Duodenal mucosa (tissue), 2 donors: ENCODE measurements at regions not wholly inside any gene's neighbourhood (a gene's known extent, or its start where the extent isn't known, plus 50 kb on each side); places are given as distances from the start of the nearest gene placed in this dataset.

Experiments used
- H3K27ac ChIP-seq: one replicate; pipeline ENCODE4 v1.7.0; 2013; ENCODE audit warnings: low read depth, low read length
- H3K27me3 ChIP-seq, 2 donors: one replicate each; pipeline ENCODE4 v1.7.0; 2013; ENCODE audit warnings: low read length in 2 of 2, control low read depth in 1 of 2; ENCODE audit not compliant: insufficient read depth in 2 of 2, control insufficient read depth in 1 of 2
- H3K36me3 ChIP-seq, 2 donors: one replicate each; pipeline ENCODE4 v1.7.0; 2013; ENCODE audit warnings: low read length in 2 of 2, control low read depth in 1 of 2; ENCODE audit not compliant: insufficient read depth in 2 of 2, control insufficient read depth in 1 of 2
- H3K4me1 ChIP-seq, 2 donors: one replicate each; pipeline ENCODE4 v1.7.0; 2013; ENCODE audit warnings: low read length in 2 of 2, control low read depth in 1 of 2; ENCODE audit not compliant: insufficient read depth in 2 of 2, control insufficient read depth in 1 of 2
- H3K4me3 ChIP-seq, 2 donors: one replicate each; pipeline ENCODE4 v1.7.0; 2013; ENCODE audit warnings: low read length in 2 of 2, low read depth in 1 of 2
- H3K9ac ChIP-seq, 2 donors: one replicate each; pipeline ENCODE4 v1.7.0; 2013; ENCODE audit warnings: low read length in 2 of 2, low read depth in 1 of 2
- H3K9me3 ChIP-seq, 2 donors: one replicate each; pipeline ENCODE4 v1.7.0; 2013; ENCODE audit warnings: low read length in 2 of 2, control low read depth in 1 of 2; ENCODE audit not compliant: control insufficient read depth in 1 of 2

DNA sequence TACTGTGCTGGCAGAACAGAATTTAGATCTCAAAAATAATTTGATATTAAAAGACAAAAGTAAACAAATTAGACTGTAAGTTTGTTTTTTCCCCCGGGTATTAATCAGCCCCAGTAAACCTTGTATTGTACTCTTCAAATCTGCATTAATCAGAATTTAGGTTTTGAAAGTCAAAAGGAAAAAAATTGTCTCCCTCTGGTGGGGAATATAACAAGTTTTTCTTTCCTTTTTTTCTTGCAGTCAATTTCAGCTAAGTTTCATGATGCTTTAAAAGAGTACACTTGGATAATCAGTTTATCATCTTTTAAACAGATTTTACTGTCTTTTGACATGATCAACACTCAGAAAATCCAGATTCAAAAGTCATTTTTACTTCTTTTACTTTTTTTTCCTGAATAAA lies 134.5 kb upstream of the PKN2 start:
- Histone ChIP-seq H3K9ac (no peak overlapping the region), H3K4me3 (no peak overlapping the region), H3K27ac (no peak overlapping the region), H3K4me1 (no peaks in the 10 kb centered on the region), H3K9me3 (no peaks in the 10 kb centered on the region), H3K27me3 (no peaks in the 10 kb centered on the region), H3K36me3 (no peaks in the 10 kb centered on the region)

DNA sequence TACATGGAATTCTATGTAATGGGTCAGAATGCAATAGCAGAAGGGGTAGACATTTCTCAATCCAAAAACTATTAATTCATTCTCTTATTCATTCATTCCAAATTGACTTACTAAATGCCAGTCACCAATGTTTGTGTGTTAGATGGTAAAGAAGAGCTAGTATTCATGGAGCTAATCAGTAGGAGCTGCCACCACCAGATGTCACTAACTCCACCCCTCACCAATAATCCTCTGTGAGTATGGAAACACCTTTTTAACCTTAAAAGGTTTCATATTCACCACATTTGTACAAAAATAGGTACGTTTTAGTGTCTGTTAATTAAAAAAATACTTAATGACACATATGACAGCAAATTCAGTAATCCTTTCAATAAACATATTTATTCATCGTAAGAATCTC lies 131.8 kb upstream of the PKN2 start:
- H3K36me3 ChIP-seq = no peaks in the 10 kb centered on the region
- H3K4me3 ChIP-seq = no peak overlapping the region
- no peaks in the 10 kb centered on the region for H3K4me1 ChIP-seq
- no peaks in the 10 kb centered on the region for H3K9me3 ChIP-seq
- no peaks in the 10 kb centered on the region for H3K27me3 ChIP-seq
- H3K27ac ChIP-seq = no peak overlapping the region
- H3K9ac ChIP-seq = no peak overlapping the region

DNA sequence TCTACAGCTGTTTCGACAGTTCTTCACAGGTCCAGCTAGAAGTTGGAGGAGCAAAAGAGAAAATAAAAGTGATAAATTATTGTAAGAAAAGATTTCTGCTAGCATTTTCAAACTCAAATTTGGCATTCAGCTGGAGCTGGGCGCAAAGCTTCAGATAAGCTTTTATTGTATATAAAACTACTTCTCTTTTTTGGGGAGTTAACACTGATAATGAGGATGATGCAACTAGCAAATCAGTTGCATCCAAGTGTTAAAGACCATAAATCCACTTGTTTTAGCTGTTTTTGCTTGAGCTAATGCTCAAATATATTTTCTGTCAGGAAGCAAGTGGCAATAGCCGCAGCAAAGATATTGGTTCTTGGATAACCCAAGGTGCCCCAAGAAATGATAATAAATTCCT lies 127.1 kb upstream of the PKN2 start:
- H3K4me1 ChIP-seq = no peaks in the 10 kb centered on the region
- H3K27ac ChIP-seq = no peak overlapping the region
- H3K36me3 ChIP-seq = no peaks in the 10 kb centered on the region
- no peaks in the 10 kb centered on the region for H3K9me3 ChIP-seq
- H3K9ac ChIP-seq = no peak overlapping the region
- H3K4me3 ChIP-seq = no peak overlapping the region
- no peaks in the 10 kb centered on the region for H3K27me3 ChIP-seq

DNA sequence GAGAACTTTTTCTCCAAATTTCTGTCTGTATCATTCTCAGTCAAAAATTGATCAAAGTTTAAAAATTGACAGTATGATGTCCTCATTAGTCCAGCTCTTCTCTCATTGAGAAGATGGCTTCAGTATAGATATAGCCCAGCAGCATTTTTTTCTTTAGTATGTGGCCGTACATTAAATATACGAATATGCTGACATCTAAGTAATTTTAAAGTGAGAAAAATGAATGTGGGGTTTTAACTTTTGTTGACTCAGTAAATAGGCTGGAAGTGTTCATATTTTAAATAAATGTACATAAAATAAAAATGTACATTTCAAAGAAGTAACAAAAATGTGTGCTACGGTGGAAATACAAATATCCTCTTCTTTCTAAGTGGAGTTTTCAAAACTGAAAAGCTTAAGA lies 123.5 kb upstream of the PKN2 start:
- no peak overlapping the region for H3K9ac ChIP-seq
- H3K4me3 ChIP-seq = no peak overlapping the region
- H3K4me1 ChIP-seq = no peaks in the 10 kb centered on the region
- H3K27me3 ChIP-seq = no peaks in the 10 kb centered on the region
- no peak overlapping the region for H3K27ac ChIP-seq
- H3K9me3 ChIP-seq = no peaks in the 10 kb centered on the region
- H3K36me3 ChIP-seq = no peaks in the 10 kb centered on the region

DNA sequence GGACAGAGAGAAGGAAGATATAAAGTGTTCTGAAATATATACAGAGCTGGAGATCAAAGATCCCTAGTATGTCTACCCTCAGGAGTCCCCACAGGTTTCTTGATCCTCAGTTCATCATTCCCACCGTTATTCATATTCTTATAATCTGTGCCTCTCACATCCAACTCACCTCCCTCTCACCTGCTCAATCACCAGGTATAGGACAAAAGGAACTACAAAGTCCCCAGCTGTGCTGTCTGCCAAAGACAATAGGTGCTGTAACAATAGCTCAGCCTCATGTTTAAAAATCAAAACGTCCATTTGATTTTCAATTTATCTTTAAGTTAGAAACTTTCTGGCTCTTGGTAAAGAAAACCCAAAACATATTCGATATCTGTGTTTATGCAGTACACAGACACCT lies 121.1 kb upstream of the PKN2 start:
- no peaks in the 10 kb centered on the region for H3K27me3 ChIP-seq
- no peak overlapping the region for H3K4me3 ChIP-seq
- H3K4me1 ChIP-seq = no peaks in the 10 kb centered on the region
- no peak overlapping the region for H3K27ac ChIP-seq
- H3K9me3 ChIP-seq = no peaks in the 10 kb centered on the region
- no peaks in the 10 kb centered on the region for H3K36me3 ChIP-seq
- H3K9ac ChIP-seq = no peak overlapping the region

DNA sequence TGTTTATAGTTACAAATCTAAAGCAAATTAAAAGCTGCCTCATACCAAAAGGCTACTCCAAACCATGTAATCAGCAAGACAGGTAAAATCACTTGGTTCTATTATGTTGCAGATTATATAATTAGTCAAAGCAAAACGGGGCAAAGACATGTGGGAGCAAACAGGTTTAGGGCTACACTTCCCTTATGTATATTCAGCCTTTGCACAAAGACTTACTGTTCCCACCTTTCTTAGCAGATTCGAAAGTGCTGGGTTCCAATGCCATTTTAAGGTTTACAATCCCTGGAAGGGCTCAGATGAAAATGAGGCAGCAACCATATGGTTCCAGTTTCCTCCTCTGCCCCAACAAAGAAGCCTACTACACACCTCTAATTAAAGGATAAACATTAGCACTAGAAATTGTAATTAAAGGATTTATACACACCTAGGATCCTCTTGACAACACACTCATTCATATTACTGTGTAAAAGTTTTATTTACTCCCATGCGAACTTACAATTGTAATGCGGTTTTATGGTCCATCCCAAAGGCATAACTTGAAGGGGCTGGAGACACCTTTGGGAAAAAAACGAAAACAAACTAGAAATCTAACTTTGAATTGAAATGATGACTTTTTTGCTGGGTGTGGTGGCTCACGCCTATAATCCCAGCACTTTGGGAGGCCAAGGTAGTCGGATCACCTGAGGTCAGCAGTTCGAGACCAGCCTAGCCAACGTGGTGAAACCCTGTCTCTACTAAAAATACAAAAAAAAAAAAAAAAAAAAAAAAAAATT lies 117.3 kb upstream of the PKN2 start:
- H3K27ac ChIP-seq = no peak overlapping the region
- no peak overlapping the region for H3K4me3 ChIP-seq
- H3K4me1 ChIP-seq = no peaks in the 10 kb centered on the region
- no peaks in the 10 kb centered on the region for H3K9me3 ChIP-seq
- no peak overlapping the region for H3K9ac ChIP-seq
- H3K27me3 ChIP-seq = no peaks in the 10 kb centered on the region
- H3K36me3 ChIP-seq = no peaks in the 10 kb centered on the region

DNA sequence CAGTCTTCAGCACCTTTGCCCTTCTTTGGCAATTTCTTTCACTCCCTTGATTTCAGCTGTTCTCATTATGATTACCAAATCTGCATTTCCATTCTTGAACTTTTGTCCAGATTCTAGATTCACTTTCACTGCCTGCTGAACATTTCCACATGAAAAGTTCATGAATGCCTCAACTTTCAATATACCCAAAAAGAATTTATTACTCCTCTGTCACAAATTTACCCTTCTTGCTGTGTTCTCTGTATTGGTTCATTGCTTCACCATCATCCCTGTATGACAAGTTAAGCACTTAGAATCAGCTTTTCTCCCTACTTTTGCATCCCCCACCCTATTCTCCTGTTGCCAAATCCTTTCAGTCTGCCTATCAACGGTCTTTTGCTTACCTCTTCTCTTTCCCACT lies 112.6 kb upstream of the PKN2 start:
- no peak overlapping the region for H3K4me3 ChIP-seq
- H3K4me1 ChIP-seq = no peaks in the 10 kb centered on the region
- H3K36me3 ChIP-seq = no peaks in the 10 kb centered on the region
- no peak overlapping the region for H3K27ac ChIP-seq
- no peaks in the 10 kb centered on the region for H3K9me3 ChIP-seq
- H3K9ac ChIP-seq = no peak overlapping the region
- H3K27me3 ChIP-seq = no peaks in the 10 kb centered on the region

DNA sequence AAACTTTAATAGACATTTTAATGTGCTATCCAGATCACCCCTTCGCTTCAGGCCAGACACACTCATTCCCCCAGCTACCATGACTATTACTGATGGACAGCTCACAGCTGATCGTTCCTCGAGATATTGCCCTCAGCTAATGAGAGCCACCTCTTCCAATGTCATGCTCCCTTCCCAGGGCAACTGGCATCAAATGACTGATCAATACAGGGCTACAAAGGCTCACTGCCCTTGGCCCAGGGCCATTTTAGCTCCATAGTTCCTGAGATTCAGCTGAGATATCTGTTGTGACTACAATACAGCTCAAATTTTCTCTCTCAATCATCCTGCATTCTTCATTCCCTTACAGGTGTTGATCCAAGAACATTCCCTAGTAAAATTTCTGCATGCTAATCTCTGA lies 104.5 kb upstream of the PKN2 start:
- Histone ChIP-seq H3K27me3 (no peaks in the 10 kb centered on the region), H3K36me3 (no peaks in the 10 kb centered on the region), H3K9ac (no peak overlapping the region), H3K27ac (no peak overlapping the region), H3K4me1 (no peaks in the 10 kb centered on the region), H3K4me3 (no peak overlapping the region), H3K9me3 (no peaks in the 10 kb centered on the region)

DNA sequence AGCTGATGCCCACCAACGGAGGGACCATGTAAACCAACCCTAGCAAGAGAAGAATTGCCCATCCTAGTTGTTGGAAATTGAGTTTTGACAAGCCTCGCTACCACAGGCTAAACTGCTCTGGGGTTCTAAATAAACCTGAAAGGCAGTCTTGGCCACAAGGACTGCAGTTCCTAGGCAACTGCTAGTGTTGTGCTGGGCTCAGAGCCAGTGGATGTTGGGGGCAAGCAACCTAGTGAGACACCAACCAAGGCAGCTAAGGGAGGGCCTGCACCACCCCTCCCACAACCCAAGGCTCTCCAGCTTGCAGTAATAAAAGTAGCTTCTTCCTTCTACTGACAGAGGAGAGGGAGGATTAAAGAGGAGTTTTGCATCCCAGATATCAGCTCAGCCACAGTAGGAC lies 102.4 kb upstream of the PKN2 start:
- Histone ChIP-seq H3K27me3 (no peaks in the 10 kb centered on the region), H3K4me3 (no peak overlapping the region), H3K36me3 (no peaks in the 10 kb centered on the region), H3K9ac (no peak overlapping the region), H3K9me3 (no peaks in the 10 kb centered on the region), H3K4me1 (no peaks in the 10 kb centered on the region), H3K27ac (no peak overlapping the region)

DNA sequence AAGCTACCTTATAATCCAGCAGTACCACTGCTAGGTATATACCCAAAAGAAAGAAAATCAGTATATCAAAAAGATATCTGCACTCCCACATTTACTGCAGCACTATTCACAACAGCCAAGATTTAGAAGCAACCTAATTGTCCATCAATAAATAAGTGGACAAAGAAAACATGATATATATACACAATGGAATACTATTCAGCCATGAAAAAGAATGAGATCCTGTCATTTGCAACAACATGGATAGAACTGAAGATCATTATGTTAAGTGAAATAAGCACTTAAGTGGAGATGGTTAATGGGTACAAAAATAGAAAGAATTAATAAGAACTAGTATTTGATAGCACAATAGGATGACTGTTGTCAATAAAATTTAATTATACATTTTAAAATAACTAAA lies 90.7 kb upstream of the PKN2 start:
- Histone ChIP-seq H3K27me3 (no peaks in the 10 kb centered on the region), H3K36me3 (no peaks in the 10 kb centered on the region)

More for the DNA sequence above, 90.7 kb upstream of the PKN2 start:
- H3K9ac ChIP-seq = no peak overlapping the region
- H3K4me1 ChIP-seq = no peaks in the 10 kb centered on the region
- H3K27ac ChIP-seq = no peak overlapping the region
- peaks cover 0 to 4% of the 10 kb centered on the region in 2 donors for H3K9me3 ChIP-seq
- H3K4me3 ChIP-seq = no peak overlapping the region
